GM18870 (cell line): ENCODE measurements at regions not wholly inside any gene's neighbourhood (a gene's known extent, or its start where the extent isn't known, plus 50 kb on each side); places are given as distances from the start of the nearest gene placed in this dataset.

Experiments used
- ATAC-seq: cut with Tn5 transposase; IDR thresholded peaks from one replicate; pipeline ENCODE4 v1.9.1; 2021; ENCODE audit warnings: moderate library complexity; ENCODE audit not compliant: unreplicated experiment

- no peak for ATAC-seq
These were observed 172.4 kb upstream of the GULP1 start for GRCh38 chr2:188119112-188119838.

GRCh38 chr2:188122985-188123384, 168.7 kb upstream of the GULP1 start:
- ATAC-seq: no peak

- ATAC-seq: no peak
These were observed 162.0 kb upstream of the GULP1 start for GRCh38 chr2:188129677-188130076.

- no peak for ATAC-seq
These were observed 161.4 kb upstream of the GULP1 start for GRCh38 chr2:188130317-188130716.

- no peak for ATAC-seq
These were observed 160.4 kb upstream of the GULP1 start for GRCh38 chr2:188131281-188131680.

- no peak for ATAC-seq
These were observed 159.3 kb upstream of the GULP1 start for GRCh38 chr2:188132385-188132784.

GRCh38 chr2:188134241-188134640, 157.4 kb upstream of the GULP1 start:
- ATAC-seq: no peak

- no peak for ATAC-seq
These were observed 153.4 kb upstream of the GULP1 start for GRCh38 chr2:188138313-188138712.

- ATAC-seq: no peak
These were observed 149.6 kb upstream of the GULP1 start for GRCh38 chr2:188142088-188142487.

GRCh38 chr2:188142636-188143295, 148.9 kb upstream of the GULP1 start:
- no peak for ATAC-seq

GRCh38 chr2:188145885-188146284, 145.8 kb upstream of the GULP1 start:
- ATAC-seq: no peak

GRCh38 chr2:188146888-188147287, 144.8 kb upstream of the GULP1 start:
- ATAC-seq: peak; percentile 62

- ATAC-seq: no peak
These were observed 140.0 kb upstream of the GULP1 start for GRCh38 chr2:188151670-188152069.

- no peak for ATAC-seq
These were observed 133.2 kb upstream of the GULP1 start for GRCh38 chr2:188158337-188159100.

GRCh38 chr2:188159484-188159883, 132.2 kb upstream of the GULP1 start:
- ATAC-seq: no peak

GRCh38 chr2:188170356-188170755, 121.3 kb upstream of the GULP1 start:
- no peak for ATAC-seq

GRCh38 chr2:188176620-188177019, 115.1 kb upstream of the GULP1 start:
- ATAC-seq: no peak

GRCh38 chr2:188181067-188181838, 110.4 kb upstream of the GULP1 start:
- ATAC-seq: no peak

GRCh38 chr2:188181884-188182283, 109.8 kb upstream of the GULP1 start:
- no peak for ATAC-seq

GRCh38 chr2:188187726-188188125, 103.9 kb upstream of the GULP1 start:
- no peak for ATAC-seq

GRCh38 chr2:188189356-188189755, 102.3 kb upstream of the GULP1 start:
- no peak for ATAC-seq
